CD4-positive, alpha-beta T cell (primary cell): ENCODE measurements at regions not wholly inside any gene's neighbourhood (a gene's known extent, or its start where the extent isn't known, plus 50 kb on each side); places are given as distances from the start of the nearest gene placed in this dataset.

Experiments
- ATAC-seq: fragments of 200-7000 bp; cut with Tn5 transposase; one replicate; pipeline ENCODE4 v1.10.0; 2022; ENCODE audit warnings: mild to moderate bottlenecking; ENCODE audit not compliant: poor library complexity
- CTCF ChIA-PET: fragments of 350-600 bp; sonication (Branson Sonifier 250); formaldehyde crosslinking; loops from one replicate; lab custom pipeline; 2021; ENCODE audit warnings: antibody characterized with exemption, inconsistent platforms; lab: Charles Lee
- POLR2A ChIA-PET: fragments of 350-600 bp; sonication (Branson Sonifier 250); formaldehyde crosslinking; loops from one replicate; lab custom pipeline; 2021; ENCODE audit warnings: antibody characterized with exemption, inconsistent platforms; lab: Charles Lee
- DNase-seq, 14 experiments: peaks; one replicate each; pipeline ENCODE4 v3.0.0-alpha.2; 2013 to 2020; ENCODE audit warnings: mixed read lengths in 2 of 14
- H3K27ac ChIP-seq, 2 donors: one replicate each; pipeline versions ENCODE4 v1.5.1 to v1.7.0; 2013; ENCODE audit warnings: low read length in 2 of 2, low read depth in 1 of 2, mild to moderate bottlenecking in 1 of 2
- H3K27me3 ChIP-seq, 2 experiments: 1 replicate in 1 of 2; 2 replicates in 1 of 2; pipeline versions ENCODE4 v1.6.1 to v1.7.0; 2013; ENCODE audit warnings: low read length in 2 of 2, control low read depth in 1 of 2, mild to moderate bottlenecking in 1 of 2, moderate library complexity in 1 of 2; ENCODE audit not compliant: insufficient read depth in 2 of 2, control insufficient read depth in 1 of 2
- H3K36me3 ChIP-seq: one replicate; pipeline ENCODE4 v1.6.1; 2013; ENCODE audit warnings: low read length, control low read depth; ENCODE audit not compliant: insufficient read depth
- H3K4me1 ChIP-seq: one replicate; pipeline ENCODE4 v1.6.1; 2013; ENCODE audit warnings: low read length, control low read depth; ENCODE audit not compliant: insufficient read depth
- H3K4me3 ChIP-seq: one replicate; pipeline ENCODE4 v1.5.1; 2013; ENCODE audit warnings: mild to moderate bottlenecking, low read length, moderate library complexity
- H3K9me3 ChIP-seq, 2 experiments: 1 replicate in 1 of 2; 2 replicates in 1 of 2; pipeline versions ENCODE4 v1.6.1 to v1.7.0; 2013; ENCODE audit warnings: low read length in 2 of 2, mild to moderate bottlenecking in 2 of 2, control low read depth in 1 of 2, moderate library complexity in 1 of 2; ENCODE audit not compliant: control insufficient read depth in 1 of 2, insufficient read depth in 1 of 2
- H3K27ac Mint-ChIP-seq: one replicate; pipeline ENCODE4 v1.8.0; 2020; ENCODE audit warnings: mixed read lengths
- H3K27me3 Mint-ChIP-seq: one replicate; pipeline ENCODE4 v1.8.0; 2021; ENCODE audit warnings: mixed read lengths
- H3K36me3 Mint-ChIP-seq: one replicate; pipeline ENCODE4 v1.8.0; 2021; ENCODE audit warnings: low read depth, mixed read lengths
- H3K4me1 Mint-ChIP-seq: one replicate; pipeline ENCODE4 v1.8.0; 2021; ENCODE audit warnings: low read depth, mixed read lengths
- H3K4me3 Mint-ChIP-seq: one replicate; pipeline ENCODE4 v1.8.0; 2020; ENCODE audit warnings: mild to moderate bottlenecking, mixed read lengths
- H3K9me3 Mint-ChIP-seq: one replicate; pipeline ENCODE4 v1.8.0; 2020; ENCODE audit warnings: mixed read lengths
- intact Hi-C, 2 experiments: fragments of 100-400 bp; cut with DNase I in 1 of 2; cut with micrococcal nuclease in 1 of 2; formaldehyde crosslinking; loops; one replicate each; pipeline versions ENCODE4 v1.15.1 to v1.9.0; 2023 to 2025; cut with DNase I, micrococcal nuclease
- TF ChIP-seq, protein P1 (sequence below): fragments of 200-600 bp; IDR thresholded peaks from one replicate; pipeline ENCODE4 v1.8.0; 2022; ENCODE audit warnings: antibody characterized with exemption, mild to moderate bottlenecking

- ChIA-PET CTCF (no interaction called here), POLR2A (no interaction called here)
- Mint-ChIP-seq H3K4me1 (peaks cover 3% of the 10 kb centered on the region), H3K27ac (no peak overlapping the region), H3K27me3 (no peaks in the 10 kb centered on the region), H3K9me3 (no peaks in the 10 kb centered on the region), H3K36me3 (no peaks in the 10 kb centered on the region), H3K4me3 (no peak overlapping the region)
- Histone ChIP-seq H3K27ac (no peak overlapping the region), H3K4me3 (no peak overlapping the region), H3K4me1 (peaks cover 5% of the 10 kb centered on the region), H3K9me3 (no peaks in the 10 kb centered on the region), H3K27me3 (no peaks in the 10 kb centered on the region), H3K36me3 (no peaks in the 10 kb centered on the region)
- DNase-seq, result no peak
- ATAC-seq, result no peak
- TF ChIP-seq, protein P1, sequence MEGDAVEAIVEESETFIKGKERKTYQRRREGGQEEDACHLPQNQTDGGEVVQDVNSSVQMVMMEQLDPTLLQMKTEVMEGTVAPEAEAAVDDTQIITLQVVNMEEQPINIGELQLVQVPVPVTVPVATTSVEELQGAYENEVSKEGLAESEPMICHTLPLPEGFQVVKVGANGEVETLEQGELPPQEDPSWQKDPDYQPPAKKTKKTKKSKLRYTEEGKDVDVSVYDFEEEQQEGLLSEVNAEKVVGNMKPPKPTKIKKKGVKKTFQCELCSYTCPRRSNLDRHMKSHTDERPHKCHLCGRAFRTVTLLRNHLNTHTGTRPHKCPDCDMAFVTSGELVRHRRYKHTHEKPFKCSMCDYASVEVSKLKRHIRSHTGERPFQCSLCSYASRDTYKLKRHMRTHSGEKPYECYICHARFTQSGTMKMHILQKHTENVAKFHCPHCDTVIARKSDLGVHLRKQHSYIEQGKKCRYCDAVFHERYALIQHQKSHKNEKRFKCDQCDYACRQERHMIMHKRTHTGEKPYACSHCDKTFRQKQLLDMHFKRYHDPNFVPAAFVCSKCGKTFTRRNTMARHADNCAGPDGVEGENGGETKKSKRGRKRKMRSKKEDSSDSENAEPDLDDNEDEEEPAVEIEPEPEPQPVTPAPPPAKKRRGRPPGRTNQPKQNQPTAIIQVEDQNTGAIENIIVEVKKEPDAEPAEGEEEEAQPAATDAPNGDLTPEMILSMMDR, result no peak
- intact Hi-C loops, result no loop called here
These were observed 485.7 kb upstream of the JARID2 start for GRCh38 chr6:14759976-14760672.

DNA sequence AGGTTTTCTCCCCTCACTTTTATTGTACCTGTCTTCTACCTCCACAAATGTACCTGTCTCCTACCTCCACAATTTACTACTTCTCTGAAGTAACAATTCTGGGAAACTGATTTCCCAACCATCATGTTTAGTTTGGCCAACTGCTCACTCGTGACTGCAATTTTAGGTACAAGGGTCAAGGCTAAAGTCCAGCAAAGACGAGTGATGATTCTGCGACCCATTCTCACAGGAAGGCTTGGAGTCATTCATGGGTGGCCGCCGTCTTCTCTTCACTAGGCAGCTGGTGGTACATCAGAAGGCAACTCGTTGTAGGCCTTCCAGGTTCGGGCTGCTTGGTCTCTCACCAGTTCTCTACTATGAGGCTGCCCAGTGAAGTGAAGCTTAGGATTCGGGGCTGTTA is 483.8 kb upstream of the JARID2 start:
- Histone ChIP-seq H3K27ac (no peak overlapping the region), H3K9me3 (no peaks in the 10 kb centered on the region), H3K36me3 (no peaks in the 10 kb centered on the region), H3K27me3 (no peaks in the 10 kb centered on the region), H3K4me3 (no peak overlapping the region), H3K4me1 (peaks cover 3% of the 10 kb centered on the region)
- Mint-ChIP-seq H3K36me3 (no peaks in the 10 kb centered on the region), H3K27me3 (no peaks in the 10 kb centered on the region), H3K4me1 (no peaks in the 10 kb centered on the region), H3K4me3 (no peak overlapping the region), H3K27ac (no peak overlapping the region), H3K9me3 (no peaks in the 10 kb centered on the region)
- no peak for ATAC-seq
- intact Hi-C loops, result no loop called here
- TF ChIP-seq, protein P1, result no peak
- DNase-seq, result no peak
- ChIA-PET POLR2A (no interaction called here), CTCF (no interaction called here)

DNA sequence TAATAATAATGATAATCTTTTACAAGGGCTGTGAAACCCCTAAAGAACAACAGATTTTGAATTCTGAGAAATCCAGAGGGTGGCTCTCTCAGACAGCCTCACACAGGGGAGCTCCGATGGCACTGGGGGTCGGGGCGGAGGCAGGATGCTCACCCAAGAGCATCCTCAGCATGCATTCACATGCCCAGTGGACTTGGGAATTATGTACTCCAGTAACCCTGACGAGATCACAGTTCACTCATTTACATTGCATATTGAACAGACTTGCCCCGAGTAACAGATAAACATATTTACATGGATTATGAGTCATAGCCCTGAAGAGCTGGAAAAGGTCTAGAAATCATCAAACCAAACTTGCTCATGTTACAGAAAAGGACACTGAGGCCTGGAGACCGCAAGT is 482.7 kb upstream of the JARID2 start:
- TF ChIP-seq, protein P1, result no peak
- Mint-ChIP-seq H3K27me3 (no peaks in the 10 kb centered on the region), H3K27ac (no peak overlapping the region), H3K4me3 (no peak overlapping the region), H3K9me3 (no peaks in the 10 kb centered on the region), H3K36me3 (no peaks in the 10 kb centered on the region), H3K4me1 (no peaks in the 10 kb centered on the region)
- no peaks in the 10 kb centered on the region for H3K27me3 ChIP-seq
- intact Hi-C loops, result no loop called here
- no peak for ATAC-seq
- H3K27ac ChIP-seq, result no peak overlapping the region
- H3K4me3 ChIP-seq, result no peak overlapping the region
- ChIA-PET POLR2A (no interaction called here), CTCF (no interaction called here)
- no peaks in the 10 kb centered on the region for H3K36me3 ChIP-seq
- DNase-seq, result no peak
- no peaks in the 10 kb centered on the region for H3K9me3 ChIP-seq
- H3K4me1 ChIP-seq, result no peaks in the 10 kb centered on the region
